ENCODE measurements at regions not wholly inside any gene's neighbourhood (a gene's known extent, or its start where the extent isn't known, plus 50 kb on each side); places are given as distances from the start of the nearest gene placed in this dataset.
"Not testable (repeated sequence)": the region's sequence is repeated elsewhere in the genome, so short reads cannot be mapped to it uniquely, and the experiment has no call there.

DNA sequence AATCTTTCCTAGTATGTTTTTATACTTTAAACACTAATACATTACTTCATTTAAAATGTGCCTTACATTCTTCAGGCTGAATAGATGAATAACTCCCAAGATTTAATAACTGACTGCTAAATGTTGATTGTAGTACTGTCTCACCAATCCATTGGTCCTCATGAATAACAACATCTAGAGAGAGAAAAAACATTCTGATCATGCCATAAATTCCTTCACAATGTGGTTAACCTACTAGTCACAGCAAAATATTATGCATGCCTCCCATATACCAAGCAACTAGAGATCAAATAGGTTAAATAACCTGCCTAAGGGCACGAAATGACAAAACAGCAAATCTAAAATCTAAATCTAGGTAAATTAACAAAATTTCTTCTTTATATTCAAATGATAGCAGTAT is 66.2 kb downstream of the SYT15 start:
- DNase-seq = not testable (repeated sequence)

- not testable (repeated sequence) for DNase-seq
These were observed 67.2 kb downstream of the SYT15 start for GRCh38 chr10:46646132-46646531.

DNA sequence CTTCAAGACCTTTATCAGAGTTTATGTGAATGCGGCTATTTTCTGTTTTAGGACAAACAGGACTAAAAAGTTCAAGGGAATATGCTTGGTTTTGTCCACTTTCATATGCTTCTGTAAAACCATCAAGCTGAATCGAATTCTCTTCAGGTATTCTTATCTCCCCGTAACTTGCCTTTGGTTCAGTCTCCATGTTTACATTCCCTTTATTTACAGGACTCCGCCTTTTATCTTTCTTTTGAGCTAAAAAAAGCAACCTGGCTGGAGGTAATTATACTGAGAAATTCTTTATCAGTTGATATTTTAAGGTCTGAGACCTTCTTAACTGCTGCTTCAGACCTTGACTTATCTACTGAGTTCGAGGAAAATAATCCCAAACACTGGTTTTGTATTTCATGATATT is 72.0 kb downstream of the SYT15 start:
- not testable (repeated sequence) for DNase-seq

DNA sequence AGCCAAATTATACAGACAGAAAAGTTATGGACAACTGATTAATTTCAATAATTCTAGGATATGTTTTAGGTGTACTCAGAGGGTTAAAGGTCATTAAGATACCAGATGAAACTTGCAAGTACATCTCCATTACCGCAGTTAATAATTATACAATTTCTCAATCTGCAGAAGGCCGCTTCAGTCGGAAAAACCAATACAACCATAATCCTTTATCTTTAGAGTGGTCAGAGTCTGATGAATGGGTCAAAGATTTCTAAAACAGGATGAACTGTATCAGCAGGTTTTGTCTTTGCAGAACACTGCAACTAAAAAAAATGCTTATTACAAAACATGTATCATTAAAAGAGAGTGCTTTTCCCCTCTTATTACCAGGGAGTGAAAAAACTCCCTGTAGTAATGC is 78.5 kb downstream of the SYT15 start:
- not testable (repeated sequence) for DNase-seq

GRCh38 chr10:46660027-46660834 is 81.3 kb downstream of the SYT15 start:
- not testable (repeated sequence) for DNase-seq

DNA sequence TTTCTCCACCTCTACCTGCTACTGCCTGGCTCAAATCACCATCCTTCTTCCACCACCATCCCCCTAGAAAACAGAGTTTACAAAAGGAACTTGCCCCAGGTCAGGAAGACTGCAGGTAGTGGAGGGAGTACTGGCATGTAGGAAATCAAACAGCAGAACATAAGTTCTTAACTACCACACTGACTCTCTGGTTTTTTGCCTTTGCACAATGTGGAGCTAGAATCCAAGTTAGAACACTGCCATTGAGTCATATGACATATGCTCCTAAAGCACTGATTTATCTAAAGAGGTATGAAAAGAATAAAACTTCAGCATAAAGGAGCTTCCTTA is 81.9 kb downstream of the SYT15 start:
- DNase-seq = not testable (repeated sequence)

- not testable (repeated sequence) for DNase-seq
These were observed 86.6 kb downstream of the SYT15 start for GRCh38 chr10:46665536-46665935.

DNA sequence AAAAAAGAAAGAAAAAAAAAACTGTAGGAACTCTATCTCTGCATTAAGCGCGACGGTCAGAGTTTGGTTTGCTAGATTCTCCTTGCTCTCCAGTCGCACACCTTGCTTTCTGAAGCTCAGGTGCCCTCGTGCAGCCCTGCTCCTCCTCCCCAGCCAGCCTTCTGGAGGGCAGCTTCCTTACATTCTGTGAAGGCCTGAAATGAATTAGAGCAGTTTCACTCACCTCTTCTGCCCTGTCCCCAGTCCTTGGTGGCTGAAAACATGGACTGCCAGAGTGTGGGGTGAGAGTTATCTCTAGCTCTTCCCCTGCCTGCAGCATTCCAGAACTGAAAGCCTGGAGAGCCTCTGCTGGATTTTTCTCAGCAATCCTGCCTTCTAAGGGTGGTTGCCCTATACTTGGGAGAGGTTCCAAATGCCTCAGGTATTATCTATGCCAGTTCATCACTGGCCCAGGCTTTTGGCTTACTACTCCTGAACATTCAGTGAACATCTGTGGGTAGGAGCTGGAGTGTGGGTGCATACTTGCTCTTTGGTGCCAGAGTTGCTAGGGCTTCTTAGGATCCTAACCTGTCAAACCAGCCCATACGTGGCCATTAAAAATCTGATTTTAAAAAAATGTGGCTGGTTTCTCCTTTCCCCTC is 89.5 kb downstream of the SYT15 start:
- not testable (repeated sequence) for DNase-seq

DNA sequence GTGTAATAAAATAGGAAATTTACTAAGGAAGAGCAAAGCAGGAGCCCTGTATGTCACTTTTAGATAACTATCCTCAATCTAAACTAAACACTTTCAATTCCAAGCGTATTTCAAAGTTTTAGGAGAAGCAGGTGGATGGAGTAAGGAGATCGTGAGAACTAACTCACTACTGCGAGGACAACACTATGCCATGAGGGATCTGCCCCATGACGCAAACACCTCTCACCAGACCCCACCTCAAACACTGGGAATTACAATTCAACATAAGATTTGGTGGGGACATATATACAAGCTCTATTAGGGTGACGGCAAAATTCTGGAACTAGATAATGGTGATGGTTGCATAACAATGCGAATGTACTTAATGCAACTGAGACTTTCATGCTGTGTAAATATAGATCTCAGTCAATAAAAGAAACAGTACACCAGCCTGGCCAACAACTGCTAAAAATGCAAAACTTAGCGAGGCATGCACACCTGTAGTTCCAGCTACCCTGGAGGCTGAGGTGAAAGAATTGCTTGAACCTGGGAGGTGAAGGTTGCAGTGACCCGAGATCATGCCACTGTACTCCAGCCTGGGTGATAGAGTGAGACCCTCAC is 99.0 kb downstream of the SYT15 start:
- not testable (repeated sequence) for DNase-seq

DNA sequence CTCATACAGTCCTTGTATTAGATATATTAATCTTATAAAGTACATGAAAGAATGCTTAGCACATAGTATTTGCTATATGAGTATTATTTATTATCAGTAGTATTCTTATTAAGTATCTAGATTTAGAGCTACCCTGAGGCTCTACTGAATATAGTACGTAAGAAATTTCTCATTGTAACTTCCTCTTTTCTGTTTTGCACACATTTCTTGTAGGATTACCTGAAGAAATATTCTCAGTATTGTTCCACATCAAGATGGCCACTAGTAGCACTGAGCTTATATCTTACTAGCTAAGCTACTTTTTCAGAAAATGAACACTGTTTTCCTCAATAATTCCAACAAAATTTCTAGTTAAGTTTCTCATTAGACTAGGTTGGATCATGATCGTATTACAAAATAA is 112.5 kb downstream of the SYT15 start:
- DNase-seq = not testable (repeated sequence)

- peak; percentile 11 for DNase-seq
These were observed 114.3 kb downstream of the SYT15 start for GRCh38 chr10:46693218-46693617.

- not testable (repeated sequence) for DNase-seq
These were observed 138.3 kb downstream of the SYT15 start for GRCh38 chr10:46717264-46717663.

GRCh38 chr10:46718014-46718413 is 139.1 kb downstream of the SYT15 start:
- DNase-seq = not testable (repeated sequence)

DNA sequence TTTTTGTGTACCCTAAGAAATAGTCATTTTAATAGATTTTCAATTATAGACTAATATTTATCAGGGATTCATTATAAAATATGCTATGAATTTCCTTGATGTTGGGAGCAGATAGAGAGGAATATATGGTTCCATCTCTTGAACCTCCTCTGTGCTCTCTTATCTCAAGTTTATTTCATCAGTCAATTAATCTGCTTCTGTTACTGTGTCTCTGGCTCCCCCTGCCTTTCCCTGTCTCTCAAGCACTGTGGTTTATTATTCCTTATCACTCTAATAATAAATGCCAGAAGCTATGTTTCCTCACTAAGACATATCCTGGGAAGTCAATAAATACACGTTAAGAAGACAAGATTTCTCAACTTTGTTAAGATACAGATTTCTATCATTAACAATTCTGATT is 141.5 kb downstream of the SYT15 start:
- DNase-seq = not testable (repeated sequence)

DNA sequence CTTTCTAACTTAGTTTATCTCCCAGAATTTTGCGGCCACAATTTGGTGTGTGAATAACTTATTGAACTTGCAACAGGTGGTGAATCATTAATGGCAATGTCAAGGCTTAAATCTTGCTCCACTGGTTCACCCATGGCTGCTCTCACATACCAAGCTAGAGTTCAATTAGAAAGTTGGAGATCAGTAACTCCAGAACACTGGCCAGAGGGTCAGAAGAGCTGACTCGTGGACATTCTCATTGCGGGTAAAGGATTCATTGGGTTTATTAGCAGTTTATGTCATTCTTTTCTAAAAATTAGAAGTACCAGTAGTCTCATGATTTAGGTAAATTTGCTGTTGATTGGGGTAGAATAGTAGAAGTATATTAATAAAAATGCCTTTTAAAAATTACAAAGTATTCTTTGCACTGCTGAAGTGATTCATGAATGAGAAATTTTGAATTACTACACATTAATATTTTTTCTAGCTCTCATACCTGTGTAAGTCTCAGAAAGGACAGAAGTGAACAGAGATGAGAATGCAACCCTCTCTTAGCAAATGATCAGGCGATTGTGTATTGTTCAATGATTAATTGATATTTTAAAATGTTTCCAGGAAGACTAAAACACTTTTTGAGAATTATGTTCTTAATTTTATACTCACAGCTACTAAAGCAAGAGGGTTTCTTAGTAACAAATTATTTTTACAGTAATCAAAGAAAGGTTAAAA is 142.0 kb downstream of the SYT15 start:
- not testable (repeated sequence) for DNase-seq

DNA sequence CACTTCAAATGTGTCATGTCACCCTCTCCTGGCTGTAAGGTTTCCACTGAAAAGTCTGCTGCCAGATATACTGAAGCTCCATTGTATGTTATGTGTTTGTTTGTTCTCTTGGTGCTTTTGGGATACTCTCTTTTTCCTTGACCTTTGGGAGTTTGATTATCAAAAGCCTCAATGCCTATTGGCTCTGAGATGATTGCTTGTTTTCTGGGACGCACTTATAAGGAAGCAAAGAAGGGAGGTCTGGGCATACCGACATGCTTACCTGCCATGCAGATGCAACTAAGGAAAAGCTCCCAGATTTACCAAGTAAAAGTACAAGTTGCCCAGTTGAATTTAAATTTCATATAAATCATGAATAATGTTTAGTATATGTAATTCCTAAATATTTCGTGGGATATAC is 145.3 kb downstream of the SYT15 start:
- not testable (repeated sequence) for DNase-seq

DNA sequence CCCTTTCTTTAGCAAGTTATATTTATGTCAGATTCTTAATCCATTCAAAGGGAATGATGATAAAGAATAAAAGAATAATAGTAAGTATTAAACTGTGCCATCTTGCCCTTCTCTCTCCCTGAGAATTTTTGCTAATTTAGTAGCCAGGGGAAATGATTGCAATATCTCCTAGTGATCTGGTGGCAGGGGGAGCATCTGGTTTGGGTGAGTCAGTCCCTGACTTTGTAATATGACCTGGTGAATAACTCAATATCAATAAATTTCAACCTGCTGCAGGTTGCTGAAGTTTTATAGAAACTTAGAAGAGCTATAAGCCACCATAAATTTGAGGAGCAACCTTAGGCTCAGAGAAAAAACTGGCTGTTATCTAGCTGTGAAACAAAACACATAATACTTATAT is 149.4 kb downstream of the SYT15 start:
- DNase-seq = not testable (repeated sequence)

DNA sequence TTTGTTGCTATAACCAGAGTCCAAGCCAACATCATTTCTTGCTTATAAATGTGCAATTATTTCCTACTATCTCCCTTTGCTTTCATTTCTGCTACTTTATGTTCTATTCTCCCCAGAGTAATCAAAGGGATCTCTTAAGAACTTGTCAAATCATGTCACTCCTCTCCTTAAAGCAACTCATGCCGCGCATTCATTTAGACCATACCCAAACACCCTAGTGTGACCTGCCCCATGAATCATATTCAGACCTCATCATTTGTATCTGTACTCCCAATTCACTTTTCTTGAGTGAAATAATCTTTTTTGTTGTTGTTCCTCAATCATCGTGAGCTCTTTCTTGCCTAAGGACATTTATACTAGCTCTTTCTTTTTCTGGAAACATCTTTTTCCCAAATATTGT is 151.8 kb downstream of the SYT15 start:
- not testable (repeated sequence) for DNase-seq

DNA sequence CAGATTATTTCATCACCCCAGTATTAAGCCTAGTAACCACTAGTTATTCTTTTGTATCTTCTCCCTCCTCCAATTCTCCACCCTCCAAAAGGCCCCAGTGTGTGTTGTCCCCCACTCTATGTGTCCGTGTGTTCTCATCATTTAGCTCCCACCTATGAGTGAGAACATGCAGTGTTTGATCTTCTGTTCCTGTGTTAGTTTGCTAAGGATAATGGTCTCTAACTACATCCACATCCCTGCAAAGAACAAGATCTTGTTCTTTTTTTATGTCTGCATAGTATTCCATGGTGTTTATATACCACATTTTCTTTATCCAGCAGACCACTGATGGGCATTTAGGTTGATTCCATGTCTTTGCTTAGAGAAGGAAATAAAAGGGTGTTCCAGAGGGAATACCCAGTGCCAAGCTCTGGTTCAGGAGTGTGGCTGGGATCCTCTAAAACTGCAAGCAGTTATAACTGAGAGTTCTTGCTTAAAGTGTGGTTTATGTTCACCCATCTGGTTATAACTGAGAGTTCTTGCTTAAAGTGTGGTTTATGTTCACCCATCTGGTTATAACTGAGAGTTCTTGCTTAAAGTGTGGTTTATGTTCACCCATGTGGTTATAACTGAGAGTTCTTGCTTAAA is 154.8 kb downstream of the SYT15 start:
- DNase-seq = not testable (repeated sequence)

GRCh38 chr10:46734262-46734642 is 155.3 kb downstream of the SYT15 start:
- not testable (repeated sequence) for DNase-seq

DNA sequence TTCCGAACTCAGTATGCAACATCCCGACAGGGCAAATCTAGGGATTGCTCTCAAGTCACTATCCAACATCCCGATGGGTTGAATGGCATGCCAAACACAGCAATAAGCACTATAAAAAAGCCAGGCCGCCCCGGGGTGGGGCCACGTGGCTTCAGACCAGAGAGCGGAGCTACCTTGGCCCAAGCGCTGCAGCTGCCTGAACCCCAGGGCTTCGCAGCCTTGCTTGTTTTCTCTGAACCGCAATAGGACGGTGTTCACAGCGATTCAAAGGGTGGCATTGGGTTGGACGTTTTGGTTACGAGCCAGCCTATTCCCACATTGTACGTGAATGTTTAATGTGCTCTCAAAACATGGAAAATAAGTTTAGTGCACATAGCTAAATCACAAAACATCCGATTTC is 161.0 kb downstream of the SYT15 start:
- not testable (repeated sequence) for DNase-seq

GRCh38 chr10:46740368-46740767 is 161.4 kb downstream of the SYT15 start:
- not testable (repeated sequence) for DNase-seq

- DNase-seq = not testable (repeated sequence)
These were observed 162.2 kb upstream of the PTPN20 start for GRCh38 chr10:46749003-46749402.

All from CD4-positive, alpha-beta T cell treated with Interleukin-10 for 1 hour (primary cell).